NCI-H460 (cell line): ENCODE measurements at regions not wholly inside any gene's neighbourhood (a gene's known extent, or its start where the extent isn't known, plus 50 kb on each side); places are given as distances from the start of the nearest gene placed in this dataset.

Experiments used
- DNase-seq: peaks from one replicate; pipeline ENCODE4 v3.0.0-alpha.2; 2016; ENCODE audit warnings: low read depth; ENCODE audit errors: extremely low read depth

DNA sequence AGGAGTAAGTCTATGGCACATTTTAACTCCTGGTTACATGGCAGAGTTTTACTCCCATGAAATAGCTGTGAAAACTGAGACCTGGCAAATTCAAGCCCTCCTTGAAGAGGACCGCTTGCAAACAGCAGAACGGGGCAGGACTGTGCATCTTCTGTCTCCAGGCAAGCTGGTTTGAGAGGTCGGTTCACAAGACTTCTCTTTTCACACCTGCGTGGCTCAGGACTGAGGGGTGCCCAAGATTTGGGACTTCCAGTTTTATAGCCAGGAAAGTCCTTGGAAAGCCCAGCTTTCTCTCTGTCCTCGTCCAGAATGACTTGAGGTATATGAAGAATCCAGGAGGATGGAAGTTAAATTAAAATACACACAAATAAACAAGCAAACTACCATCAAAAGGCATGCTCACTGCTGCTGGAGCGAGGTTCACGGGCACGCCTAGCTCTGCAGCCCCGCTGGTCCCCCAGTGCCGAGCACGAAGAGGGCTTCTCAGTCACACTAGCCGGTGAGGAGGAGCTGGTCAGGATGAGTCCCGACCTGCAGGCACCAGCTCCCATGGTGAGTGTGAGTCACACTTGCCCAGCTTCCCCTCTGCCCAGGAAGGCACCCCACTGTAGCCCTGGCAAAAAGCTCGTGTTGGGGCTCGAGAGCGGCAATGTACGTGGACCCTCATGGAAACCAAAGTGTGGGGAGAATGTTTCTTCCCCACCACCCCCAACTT lies 1382.4 kb downstream of the BRD1 start:
- DNase-seq = no peak

DNA sequence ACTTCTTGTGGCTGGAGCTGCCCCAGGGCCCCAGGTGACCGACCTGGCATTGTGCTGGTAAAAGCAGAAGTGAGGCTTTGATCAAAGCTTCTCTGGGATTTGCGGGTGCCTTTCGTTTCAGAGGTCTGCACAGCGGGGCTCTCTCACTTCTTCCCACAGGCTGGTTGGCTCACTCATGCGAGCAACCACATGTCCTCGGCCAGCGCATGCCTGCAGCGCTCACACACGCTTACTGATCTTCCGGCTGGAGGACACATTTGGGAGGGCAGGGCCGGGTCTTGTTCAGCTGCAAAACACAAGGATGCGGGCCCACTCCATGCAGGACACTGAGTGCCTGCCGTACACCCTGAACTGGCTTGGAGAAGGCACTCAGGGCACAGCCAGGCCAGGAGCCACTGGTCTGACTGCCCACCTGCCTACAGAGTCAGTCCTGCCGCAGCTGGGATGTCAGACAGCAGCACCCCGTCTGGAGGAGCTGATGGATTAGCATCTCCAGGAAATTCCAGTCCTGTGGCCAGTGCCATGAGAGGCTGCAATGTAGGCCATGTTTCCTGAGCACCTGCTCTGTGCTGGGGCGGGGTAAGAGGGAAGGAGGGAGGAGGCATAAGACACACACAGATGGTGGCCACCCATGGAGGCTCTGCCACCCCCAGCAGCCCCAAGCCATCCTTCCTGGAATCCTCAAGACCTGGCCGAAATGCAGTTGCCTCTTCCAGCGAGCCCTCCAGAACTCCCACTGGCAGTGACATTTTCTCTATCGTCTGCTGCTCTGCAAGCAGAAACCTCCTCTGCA lies 1383.2 kb downstream of the BRD1 start:
- no peak for DNase-seq

DNA sequence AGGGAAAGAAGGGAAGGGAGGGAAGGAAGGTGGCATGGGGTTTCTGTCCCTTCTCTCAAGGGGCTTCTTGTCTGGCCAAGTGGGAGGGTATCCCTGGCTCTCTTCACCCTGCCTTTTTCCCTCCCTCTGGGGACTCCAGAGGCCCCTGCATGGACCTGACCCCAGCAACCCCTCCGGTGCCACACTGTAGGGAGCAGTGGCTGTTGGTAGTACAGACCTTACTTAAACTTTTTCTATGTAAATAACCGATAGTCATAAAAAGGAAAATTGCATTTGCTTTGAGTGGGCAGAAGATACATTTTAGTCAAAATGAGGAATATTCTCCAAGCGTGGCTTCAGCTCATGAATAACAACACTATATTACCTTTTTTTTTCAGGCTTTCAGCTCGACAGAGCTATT lies 1384.0 kb downstream of the BRD1 start:
- no peak for DNase-seq

DNA sequence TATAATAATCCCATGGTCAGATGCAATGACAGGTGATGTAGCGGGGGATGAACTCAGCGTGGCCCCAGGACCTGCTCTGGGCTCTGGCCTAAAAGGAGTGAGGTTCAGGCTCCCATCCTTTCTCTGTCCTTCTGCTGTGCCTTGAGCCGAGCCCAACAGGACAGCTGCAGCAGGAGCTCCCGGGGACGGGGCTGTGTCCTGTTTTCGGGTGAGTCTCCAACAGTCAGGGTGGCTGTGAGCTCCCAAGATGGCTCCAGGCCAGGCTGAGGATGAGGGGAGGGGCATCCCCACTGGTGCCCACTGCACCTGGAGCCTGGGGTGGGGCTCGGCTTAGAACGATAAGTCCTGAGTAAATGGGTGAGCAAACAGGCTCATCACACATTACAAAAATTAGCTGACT lies 1385.0 kb downstream of the BRD1 start:
- no peak for DNase-seq

DNA sequence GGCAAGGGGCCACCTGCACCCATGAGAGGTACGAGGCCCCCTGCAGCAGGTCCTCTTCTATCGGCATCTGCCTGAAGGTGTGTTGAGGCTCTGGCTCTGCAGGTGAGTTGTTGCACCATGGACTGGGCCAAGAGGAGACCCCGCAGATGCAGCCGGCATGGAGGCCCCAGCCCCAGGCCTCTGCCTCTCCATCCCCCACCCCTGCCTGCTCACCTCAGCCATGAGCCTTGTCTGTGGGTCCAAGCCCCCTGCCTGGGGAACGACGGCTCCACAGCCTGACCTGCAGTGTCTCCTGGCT lies 1386.2 kb downstream of the BRD1 start:
- DNase-seq = no peak

DNA sequence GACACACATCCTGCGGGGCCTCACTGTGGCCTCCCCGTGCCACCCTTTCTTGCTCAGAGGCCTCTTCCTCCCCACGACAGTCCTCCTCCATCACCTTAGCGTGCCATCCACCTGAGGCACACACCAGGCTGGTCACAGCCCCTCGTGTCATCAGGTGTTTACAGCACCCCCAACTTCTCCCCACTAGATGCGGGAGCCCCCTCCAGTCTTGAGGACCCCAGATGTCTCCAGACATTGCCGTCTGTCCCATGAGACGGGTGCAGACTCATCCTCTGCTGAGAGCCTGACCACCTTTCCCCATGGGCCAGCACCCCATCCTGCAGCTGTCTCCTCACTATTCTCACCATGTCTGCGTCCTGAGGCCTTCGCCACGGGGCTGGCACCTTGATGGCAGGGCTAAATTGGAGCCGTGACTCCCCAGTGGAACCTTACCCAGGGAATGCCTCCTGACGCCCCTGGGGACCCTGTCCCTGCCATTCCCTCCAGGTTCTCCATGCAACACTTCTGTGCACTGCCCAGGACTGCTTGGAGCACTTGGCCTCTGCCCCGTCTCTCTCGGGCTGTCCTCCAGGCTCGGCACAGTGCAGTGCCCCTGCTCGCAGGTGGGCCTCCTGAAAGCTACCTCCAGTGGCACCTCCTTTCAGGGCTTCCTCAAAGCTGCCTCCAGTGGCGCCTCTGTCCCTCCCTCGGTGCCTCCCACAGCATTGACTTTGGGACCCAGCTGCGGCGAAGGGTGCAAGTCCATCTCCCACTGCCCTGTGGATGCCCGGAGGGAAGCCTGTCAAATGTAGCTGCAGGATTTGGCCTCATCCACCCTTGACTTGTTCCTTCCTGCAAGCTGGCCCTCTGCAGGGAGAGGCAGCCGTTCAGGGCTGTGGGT lies 1386.8 kb downstream of the BRD1 start:
- DNase-seq = no peak

DNA sequence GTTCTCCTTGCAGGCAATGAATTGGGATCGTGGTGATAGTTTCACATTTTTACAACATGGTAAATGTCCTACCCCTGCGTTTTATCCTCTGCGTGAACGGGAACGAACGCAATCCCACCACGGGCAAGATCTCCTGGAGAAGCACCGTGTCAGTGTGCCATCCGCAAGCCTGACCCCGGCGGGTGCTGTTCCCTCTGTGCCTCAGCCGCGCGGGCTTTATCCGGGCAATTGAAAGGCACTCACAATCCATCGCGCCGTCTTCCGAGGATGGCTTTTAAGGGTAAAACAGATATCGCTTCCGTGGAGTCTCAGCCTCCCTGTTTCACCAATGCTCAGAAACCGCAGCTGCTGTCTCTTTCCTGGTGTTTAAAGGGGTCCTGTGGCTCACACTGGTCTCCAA lies 1387.5 kb downstream of the BRD1 start:
- DNase-seq = no peak

DNA sequence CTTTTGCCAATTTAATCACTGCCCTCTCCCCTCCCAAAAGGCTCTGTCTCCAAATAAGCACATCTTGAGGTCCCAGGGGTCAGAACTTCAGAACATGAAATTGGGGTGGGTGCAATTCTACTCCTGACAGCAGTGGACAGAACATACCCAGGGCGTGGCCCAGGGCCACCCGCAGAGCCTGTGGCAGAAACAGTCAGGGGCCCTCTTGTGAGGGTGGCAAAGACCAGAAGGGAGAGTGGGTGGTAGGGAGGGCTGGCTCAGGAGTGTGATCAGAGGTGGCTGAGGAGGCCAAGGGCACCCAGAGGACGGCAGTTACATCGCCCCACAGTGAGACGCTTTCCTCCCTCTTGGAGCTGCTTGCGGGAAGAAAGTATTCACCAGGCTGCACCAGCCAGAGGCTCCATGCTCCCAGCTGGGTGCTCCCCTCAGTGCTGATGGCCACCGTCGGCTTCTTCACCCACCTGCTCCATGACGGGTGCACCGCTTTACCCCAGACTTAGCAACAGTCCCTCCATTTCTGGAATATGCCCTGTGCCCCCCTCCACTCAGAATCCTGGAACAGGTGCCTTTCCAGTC lies 1388.0 kb downstream of the BRD1 start:
- DNase-seq = no peak

DNA sequence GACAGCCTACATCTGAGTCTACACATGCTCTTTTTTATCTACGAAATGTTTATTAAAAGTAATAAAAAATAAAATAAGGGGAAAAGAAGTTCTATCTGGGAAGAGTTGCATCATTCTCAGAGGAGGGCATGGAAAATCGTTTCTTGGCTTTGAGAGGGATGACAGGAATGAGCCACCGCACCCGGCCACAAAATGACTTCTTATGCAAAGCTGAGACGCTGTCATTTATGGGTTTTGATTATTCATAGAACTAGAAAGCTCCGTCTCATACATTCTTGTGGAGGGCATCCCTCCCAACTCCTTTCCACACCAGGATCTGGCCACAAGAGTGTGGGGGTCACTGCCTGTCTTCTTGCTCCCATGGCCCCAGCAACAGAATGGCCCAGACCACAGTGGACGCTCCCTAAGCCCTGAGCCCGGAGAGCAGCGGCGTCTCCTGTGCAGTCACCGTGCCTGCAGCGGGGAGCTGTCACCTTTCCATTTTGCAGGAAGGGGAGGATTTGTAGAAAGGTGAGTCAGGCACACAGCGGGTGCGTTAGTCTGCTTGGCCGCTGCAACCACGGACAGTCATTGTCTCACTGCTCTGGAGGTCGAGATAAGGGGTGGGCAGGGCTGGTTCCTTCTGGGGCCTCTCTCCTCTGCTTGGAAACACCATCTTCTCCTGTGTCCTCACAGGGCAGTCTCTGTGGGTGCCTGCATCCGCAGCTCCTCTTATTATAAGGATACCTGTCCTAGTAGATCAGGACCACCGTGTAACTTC lies 1388.7 kb downstream of the BRD1 start:
- DNase-seq = no peak

DNA sequence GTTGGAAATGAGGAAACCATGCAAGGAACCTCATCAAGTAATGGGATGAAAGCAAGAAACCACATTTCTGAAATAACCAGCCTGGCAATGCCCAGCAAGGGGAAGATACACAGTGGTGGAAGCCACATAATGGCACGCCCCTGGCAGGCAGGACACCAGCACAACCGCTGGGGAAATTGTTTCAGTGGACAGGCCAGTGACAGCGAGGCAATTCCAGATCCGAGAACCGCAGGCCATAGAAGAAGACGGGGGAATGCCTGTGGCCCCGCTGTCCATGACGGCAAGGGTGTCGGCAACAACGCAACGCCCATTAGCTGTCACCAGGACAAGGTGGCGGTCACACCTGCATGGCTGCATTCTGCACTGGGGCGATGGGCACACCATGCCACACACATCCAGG lies 1389.6 kb downstream of the BRD1 start:
- DNase-seq = no peak

DNA sequence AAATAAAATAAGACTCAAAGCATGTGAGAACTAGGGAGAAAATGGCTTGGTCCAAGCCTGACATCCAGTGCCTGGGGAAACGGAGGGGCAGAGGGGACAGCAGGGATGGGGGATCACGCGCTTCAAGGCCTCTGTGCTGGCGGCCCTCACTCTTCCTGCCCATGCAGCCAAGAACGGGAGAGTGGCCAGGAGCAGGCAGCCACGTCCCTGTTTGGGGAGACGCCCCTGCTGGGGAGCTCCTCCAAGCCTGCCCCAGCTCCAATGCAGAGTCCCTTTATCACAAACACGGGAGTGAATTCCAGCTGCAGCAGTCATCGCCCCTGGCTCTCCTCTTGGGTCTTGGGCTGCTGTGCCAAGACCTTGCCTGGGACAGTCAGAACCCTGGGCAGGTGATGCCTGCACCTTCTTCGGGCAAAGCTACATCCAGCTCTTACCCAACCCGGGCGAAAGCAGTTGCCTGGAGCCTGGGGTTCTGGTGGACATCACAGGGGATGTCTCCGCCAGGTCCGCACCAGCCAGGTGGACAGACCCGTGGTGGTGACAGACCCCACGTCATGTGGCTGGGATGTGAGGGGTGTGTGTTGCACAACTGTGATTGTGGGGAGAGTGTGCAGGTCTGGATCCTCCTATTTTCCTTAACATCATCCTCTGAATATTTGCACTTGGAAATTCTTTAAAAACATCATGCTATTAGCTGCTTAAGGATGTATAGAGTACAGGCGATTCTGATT lies 1391.3 kb downstream of the BRD1 start:
- no peak for DNase-seq

DNA sequence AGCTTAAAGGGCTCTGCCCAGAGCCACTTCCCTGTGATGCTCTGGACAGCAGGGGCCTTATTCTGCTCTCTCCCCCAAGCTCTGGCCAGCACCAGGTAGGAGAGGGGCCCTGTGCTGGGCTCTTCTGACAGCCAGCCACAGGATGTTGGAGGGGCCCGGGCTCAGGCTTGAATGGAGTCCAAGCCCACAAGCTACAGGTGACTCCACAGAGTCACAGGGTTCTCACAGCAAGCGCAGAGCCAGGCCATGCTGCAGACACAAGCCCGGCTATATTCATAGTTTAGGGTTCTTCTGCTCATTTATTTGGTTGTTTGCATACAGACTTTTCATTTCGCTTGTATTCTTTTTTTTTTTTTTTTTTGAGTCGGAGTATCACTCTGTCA lies 1392.8 kb downstream of the BRD1 start:
- DNase-seq = no peak

DNA sequence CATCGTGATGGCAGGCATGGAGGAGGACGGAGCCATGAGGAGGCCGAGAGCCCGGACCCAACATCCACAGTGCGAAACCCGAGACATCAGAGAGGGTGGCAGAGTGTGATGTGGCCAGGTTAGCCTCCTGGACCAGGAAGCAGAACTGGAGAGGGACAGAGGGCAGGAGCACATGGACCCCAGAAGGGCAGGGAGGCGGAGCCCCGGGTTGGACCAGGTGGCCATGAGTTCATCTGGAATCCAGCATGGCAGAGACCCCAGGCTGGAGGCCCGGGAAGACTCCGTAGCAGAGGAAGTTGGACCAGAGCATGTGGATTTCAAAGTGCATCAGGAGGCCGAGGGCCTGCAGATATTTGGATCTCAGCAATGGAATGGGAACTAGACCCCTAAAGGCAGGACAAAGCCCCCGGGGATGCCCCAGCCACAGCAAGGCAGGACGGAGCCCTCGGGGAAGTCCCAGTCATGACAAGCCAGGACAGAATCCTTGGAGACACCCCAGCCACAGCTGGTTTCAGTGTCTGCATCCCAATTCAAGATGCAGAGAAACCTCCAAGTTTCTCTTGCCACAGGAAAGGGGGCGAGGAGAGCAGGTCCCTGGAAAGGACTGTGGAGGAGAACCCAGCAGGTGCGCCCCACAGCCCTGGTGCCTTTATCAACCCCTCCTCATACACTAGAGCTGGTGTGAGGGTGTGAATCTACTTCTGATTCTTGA lies 1393.4 kb downstream of the BRD1 start:
- no peak for DNase-seq

DNA sequence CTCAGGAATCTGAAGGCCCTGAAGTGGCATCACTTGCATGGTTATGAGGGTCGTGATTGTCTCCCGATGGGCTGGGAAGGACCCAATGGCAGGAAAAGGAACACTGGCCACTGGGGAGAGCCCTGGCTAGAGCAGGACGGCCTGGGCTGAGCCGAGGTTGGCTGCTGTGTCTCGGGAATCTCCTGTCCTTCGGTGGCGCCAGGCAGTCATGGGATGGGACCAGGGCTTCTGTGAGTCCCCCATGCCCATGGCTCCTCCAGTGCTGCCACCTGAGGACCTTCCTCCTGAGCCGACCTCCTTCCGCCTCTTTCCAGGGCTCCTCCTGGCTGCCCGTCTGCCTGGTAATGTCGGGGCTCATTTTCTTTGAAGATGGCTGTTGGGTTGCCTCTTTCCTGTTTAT lies 1394.0 kb downstream of the BRD1 start:
- no peak for DNase-seq

DNA sequence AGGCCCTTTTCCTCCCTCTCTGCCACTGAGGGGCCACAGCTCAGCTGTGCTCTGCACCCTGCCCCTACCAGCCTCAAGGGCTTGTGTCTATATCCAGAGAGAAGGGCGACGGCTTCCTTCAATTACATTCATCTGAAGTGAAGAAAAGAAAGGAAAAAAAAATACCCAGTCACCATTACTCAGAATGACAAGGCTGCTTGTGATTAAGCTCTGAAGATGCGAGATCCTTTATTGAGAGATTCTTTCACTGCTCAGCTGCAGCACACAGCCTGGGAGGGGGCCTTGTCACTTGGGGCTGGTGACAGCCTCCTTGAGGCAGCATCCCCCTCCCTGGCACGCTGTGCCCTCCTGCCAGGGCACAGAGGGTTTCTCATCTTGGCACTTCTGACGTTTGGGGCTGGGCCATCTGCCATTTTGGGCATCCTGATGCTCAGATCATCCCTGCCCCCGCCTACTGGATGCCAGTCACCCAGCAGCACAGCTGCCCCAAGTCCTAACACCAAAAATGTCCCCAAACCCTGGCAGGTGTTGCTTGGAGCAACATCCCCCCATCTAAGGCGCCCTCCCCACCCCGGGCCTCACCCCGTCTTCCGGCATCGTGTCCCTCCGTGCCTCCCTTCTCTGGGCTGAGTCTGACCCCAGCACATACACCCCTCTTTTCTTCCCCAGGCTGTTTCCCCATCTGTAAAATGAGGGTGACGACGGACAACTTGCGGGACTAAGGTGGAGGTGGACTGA lies 1394.7 kb downstream of the BRD1 start:
- DNase-seq = no peak

DNA sequence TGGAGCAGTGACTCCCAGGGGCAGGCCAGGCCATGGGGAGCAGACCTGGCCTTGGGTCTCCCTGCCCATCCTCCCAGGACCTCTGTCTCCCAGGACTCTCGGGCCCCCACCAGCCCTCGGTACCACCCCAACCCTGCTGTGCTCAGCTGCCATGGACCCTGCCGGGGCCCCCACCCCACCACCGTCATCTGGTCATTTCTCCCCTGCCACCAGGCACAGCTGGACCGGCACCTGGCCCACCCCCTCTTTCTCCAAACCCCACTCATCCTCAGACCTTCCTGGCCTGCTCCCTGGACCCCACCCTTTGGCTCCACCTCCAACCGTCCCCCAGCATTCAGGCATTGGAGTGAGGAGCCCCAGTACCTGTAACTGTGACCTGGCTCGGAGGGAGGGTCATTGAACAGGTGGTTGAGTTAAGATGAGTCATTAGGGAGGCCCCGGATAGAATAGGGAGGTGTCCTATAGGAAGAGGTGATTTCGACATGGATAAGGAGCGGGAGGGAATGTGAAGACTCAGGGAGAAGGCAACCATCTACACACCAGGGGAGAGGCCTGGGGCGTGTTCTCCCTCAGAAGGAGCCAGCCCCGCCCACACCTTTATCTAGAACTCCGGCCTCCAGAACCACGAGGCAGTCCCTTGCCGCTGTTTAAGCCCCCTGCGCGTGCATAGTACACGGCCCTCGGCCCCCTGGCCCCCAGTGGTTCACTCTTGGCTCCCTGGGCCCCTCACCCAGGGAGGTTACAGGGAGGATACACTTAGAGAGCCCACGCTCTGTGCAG lies 1395.9 kb downstream of the BRD1 start:
- DNase-seq = no peak

DNA sequence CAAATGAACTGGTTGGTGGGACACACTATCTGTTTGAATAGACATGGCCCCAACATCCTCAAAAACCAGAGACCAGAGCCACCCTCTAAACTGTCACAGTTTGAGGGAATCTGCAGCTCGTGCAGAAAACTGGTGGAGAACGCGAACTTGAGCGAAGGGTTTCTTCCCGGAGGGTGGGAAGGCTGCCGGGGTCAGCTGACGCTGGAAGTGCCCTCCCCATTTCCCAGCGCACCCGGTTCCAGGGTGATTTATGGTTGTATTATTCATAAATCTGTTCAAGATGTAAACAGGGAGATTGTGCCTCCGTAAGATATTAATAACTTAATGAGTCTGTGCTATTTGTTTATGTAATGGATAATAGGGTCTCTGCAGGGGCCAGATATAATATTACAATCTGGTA lies 1396.7 kb downstream of the BRD1 start:
- no peak for DNase-seq
